ENCODE measurements at regions not wholly inside any gene's neighbourhood (a gene's known extent, or its start where the extent isn't known, plus 50 kb on each side); places are given as distances from the start of the nearest gene placed in this dataset.

- no peak for DNase-seq (ENCODE audit: low spot score)
These were observed 64.1 kb upstream of the RAB18 start for GRCh38 chr10:27440021-27440420.

DNA sequence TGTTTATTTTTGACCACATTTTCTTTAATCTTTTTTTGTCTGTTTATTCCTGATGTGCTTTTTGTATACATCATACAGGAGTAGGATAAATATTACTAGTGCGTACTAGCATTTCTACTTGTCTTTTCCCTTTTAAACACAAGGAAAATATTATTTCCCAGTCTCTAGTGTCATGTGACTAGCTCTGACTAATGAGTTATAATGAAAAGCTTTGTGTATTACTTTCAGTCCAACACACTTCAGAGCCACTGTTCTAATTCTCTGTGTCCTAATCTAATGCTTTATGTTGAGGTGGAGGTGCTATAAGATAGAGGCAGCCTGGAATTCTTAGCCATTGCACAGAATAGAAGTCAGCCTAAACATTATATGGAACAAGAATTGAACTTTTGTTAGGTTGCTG lies 65.0 kb upstream of the RAB18 start:
- no peaks in the 10 kb centered on the region for H3K4me1 ChIP-seq (ENCODE audit: control insufficient read depth in 4 of 4, insufficient read depth in 4 of 4, low read length in 3 of 4)
- H3K4me3 ChIP-seq (ENCODE audit: low read depth in 1 of 3, low read length in 3 of 3): no peak overlapping the region
- no peak overlapping the region for H3K27ac ChIP-seq (ENCODE audit: low read depth in 1 of 2, low read length in 2 of 2)
- WGBS: 88% methylated on average over 1 of the region's 1 CpG
- TF ChIP-seq NR2F2 (IDR thresholded peaks at IDR 0.05): no peak
- no peak for TF ChIP-seq JUND (IDR thresholded peaks at IDR 0.05)
- no peak for TF ChIP-seq MAX (IDR thresholded peaks at IDR 0.05)
- TF ChIP-seq RXRA (IDR thresholded peaks at IDR 0.05): no peak
- no peak for TF ChIP-seq ATF3 (IDR thresholded peaks at IDR 0.05)
- TF ChIP-seq EGR1 (IDR thresholded peaks at IDR 0.05; ENCODE audit: low read depth in 2 of 2): no peak
- TF ChIP-seq FOXA1 (IDR thresholded peaks at IDR 0.05): no peak
- no peak for TF ChIP-seq HNF4G (IDR thresholded peaks at IDR 0.05)
- TF ChIP-seq HNF4A (conservative IDR thresholded peaks at IDR 0.05): no peak
- TF ChIP-seq, protein P1, sequence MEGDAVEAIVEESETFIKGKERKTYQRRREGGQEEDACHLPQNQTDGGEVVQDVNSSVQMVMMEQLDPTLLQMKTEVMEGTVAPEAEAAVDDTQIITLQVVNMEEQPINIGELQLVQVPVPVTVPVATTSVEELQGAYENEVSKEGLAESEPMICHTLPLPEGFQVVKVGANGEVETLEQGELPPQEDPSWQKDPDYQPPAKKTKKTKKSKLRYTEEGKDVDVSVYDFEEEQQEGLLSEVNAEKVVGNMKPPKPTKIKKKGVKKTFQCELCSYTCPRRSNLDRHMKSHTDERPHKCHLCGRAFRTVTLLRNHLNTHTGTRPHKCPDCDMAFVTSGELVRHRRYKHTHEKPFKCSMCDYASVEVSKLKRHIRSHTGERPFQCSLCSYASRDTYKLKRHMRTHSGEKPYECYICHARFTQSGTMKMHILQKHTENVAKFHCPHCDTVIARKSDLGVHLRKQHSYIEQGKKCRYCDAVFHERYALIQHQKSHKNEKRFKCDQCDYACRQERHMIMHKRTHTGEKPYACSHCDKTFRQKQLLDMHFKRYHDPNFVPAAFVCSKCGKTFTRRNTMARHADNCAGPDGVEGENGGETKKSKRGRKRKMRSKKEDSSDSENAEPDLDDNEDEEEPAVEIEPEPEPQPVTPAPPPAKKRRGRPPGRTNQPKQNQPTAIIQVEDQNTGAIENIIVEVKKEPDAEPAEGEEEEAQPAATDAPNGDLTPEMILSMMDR (IDR thresholded peaks at IDR 0.05; ENCODE audit: low read depth, low read length, missing input control): no peak
- no peak for TF ChIP-seq GABPA (IDR thresholded peaks at IDR 0.05 in 1 of 2, conservative IDR thresholded peaks at IDR 0.05 in 1 of 2)
- TF ChIP-seq RAD21 (IDR thresholded peaks at IDR 0.05): no peak
- TF ChIP-seq FOXA2 (IDR thresholded peaks at IDR 0.05): no peak
- TF ChIP-seq YY1 (IDR thresholded peaks at IDR 0.05): no peak
- TF ChIP-seq, protein P2, sequence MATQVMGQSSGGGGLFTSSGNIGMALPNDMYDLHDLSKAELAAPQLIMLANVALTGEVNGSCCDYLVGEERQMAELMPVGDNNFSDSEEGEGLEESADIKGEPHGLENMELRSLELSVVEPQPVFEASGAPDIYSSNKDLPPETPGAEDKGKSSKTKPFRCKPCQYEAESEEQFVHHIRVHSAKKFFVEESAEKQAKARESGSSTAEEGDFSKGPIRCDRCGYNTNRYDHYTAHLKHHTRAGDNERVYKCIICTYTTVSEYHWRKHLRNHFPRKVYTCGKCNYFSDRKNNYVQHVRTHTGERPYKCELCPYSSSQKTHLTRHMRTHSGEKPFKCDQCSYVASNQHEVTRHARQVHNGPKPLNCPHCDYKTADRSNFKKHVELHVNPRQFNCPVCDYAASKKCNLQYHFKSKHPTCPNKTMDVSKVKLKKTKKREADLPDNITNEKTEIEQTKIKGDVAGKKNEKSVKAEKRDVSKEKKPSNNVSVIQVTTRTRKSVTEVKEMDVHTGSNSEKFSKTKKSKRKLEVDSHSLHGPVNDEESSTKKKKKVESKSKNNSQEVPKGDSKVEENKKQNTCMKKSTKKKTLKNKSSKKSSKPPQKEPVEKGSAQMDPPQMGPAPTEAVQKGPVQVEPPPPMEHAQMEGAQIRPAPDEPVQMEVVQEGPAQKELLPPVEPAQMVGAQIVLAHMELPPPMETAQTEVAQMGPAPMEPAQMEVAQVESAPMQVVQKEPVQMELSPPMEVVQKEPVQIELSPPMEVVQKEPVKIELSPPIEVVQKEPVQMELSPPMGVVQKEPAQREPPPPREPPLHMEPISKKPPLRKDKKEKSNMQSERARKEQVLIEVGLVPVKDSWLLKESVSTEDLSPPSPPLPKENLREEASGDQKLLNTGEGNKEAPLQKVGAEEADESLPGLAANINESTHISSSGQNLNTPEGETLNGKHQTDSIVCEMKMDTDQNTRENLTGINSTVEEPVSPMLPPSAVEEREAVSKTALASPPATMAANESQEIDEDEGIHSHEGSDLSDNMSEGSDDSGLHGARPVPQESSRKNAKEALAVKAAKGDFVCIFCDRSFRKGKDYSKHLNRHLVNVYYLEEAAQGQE (IDR thresholded peaks at IDR 0.05): no peak
- TF ChIP-seq SP1 (IDR thresholded peaks at IDR 0.05): no peak
- TF ChIP-seq TAF1 (conservative IDR thresholded peaks at IDR 0.05): no peak
- TF ChIP-seq, protein P3, sequence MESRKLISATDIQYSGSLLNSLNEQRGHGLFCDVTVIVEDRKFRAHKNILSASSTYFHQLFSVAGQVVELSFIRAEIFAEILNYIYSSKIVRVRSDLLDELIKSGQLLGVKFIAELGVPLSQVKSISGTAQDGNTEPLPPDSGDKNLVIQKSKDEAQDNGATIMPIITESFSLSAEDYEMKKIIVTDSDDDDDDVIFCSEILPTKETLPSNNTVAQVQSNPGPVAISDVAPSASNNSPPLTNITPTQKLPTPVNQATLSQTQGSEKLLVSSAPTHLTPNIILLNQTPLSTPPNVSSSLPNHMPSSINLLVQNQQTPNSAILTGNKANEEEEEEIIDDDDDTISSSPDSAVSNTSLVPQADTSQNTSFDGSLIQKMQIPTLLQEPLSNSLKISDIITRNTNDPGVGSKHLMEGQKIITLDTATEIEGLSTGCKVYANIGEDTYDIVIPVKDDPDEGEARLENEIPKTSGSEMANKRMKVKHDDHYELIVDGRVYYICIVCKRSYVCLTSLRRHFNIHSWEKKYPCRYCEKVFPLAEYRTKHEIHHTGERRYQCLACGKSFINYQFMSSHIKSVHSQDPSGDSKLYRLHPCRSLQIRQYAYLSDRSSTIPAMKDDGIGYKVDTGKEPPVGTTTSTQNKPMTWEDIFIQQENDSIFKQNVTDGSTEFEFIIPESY (IDR thresholded peaks at IDR 0.05): no peak
- no peak overlapping the region for H3K9ac ChIP-seq (ENCODE audit: low read depth in 1 of 2, low read length in 2 of 2)
- no peaks in the 10 kb centered on the region for H3K27me3 ChIP-seq (ENCODE audit: control insufficient read depth in 4 of 4, insufficient read depth in 4 of 4, low read length in 3 of 4)
- no peaks in the 10 kb centered on the region for H3K9me3 ChIP-seq (ENCODE audit: control insufficient read depth in 4 of 4, low read length in 3 of 4)
- H3K36me3 ChIP-seq (ENCODE audit: control insufficient read depth in 4 of 4, insufficient read depth in 3 of 4, low read depth in 1 of 4, low read length in 3 of 4): no peaks in the 10 kb centered on the region
- DNase-seq (ENCODE audit: low spot score): no peak

More at GRCh38 chr10:27440021-27440420, 64.1 kb upstream of the RAB18 start:
- Histone ChIP-seq H3K4me1 (ENCODE audit: control insufficient read depth in 4 of 4, insufficient read depth in 4 of 4, low read length in 3 of 4) (no peaks in the 10 kb centered on the region), H3K4me3 (ENCODE audit: low read depth in 1 of 3, low read length in 3 of 3) (no peak overlapping the region), H3K9me3 (ENCODE audit: control insufficient read depth in 4 of 4, low read length in 3 of 4) (no peaks in the 10 kb centered on the region), H3K27ac (ENCODE audit: low read depth in 1 of 2, low read length in 2 of 2) (no peak overlapping the region), H3K36me3 (ENCODE audit: control insufficient read depth in 4 of 4, insufficient read depth in 3 of 4, low read depth in 1 of 4, low read length in 3 of 4) (no peaks in the 10 kb centered on the region), H3K27me3 (ENCODE audit: control insufficient read depth in 4 of 4, insufficient read depth in 4 of 4, low read length in 3 of 4) (no peaks in the 10 kb centered on the region), H3K9ac (ENCODE audit: low read depth in 1 of 2, low read length in 2 of 2) (no peak overlapping the region)
- TF ChIP-seq FOXA2 (IDR thresholded peaks at IDR 0.05): no peak
- TF ChIP-seq, protein P3 (IDR thresholded peaks at IDR 0.05): no peak
- TF ChIP-seq FOXA1 (IDR thresholded peaks at IDR 0.05): no peak
- no peak for TF ChIP-seq HNF4G (IDR thresholded peaks at IDR 0.05)
- TF ChIP-seq MAX (IDR thresholded peaks at IDR 0.05): no peak
- no peak for TF ChIP-seq SP1 (IDR thresholded peaks at IDR 0.05)
- no peak for TF ChIP-seq RAD21 (IDR thresholded peaks at IDR 0.05)

Measured in liver (tissue), 8 donors.